ENCODE measurements at regions not wholly inside any gene's neighbourhood (a gene's known extent, or its start where the extent isn't known, plus 50 kb on each side); places are given as distances from the start of the nearest gene placed in this dataset.

DNA sequence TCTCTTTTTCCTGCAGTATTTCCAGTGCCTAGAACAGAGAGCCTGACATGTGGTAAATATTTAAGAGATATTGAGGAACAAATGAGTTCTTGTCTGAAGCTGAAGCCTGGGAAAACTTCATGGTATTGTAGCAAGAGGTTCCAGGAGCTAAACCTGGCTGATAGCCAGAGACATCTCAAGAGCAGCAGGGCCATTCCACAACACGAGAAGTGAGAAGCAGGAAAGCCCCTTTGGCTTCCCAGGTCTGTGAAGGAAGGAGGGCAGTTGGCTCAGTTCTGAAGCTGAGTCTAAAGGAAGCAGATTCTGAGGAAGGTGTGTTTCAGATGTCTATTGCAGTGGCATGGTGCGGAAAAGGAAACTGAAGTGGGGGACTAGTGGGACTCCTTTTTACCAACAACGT, 63.8 kb upstream of the FAM204A start:
- Histone ChIP-seq H3K27ac (ENCODE audit: low read length, poor library complexity, severe bottlenecking) (no peak overlapping the region), H4K8ac (ENCODE audit: low read length) (no peak overlapping the region), H3K4me1 (ENCODE audit: control insufficient read depth, insufficient read depth, low read depth, low read length) (no peaks in the 10 kb centered on the region), H3K36me3 (ENCODE audit: control insufficient read depth in 1 of 2, insufficient read depth in 2 of 2, low read depth in 1 of 2, low read length in 2 of 2) (no peaks in the 10 kb centered on the region), H2BK5ac (ENCODE audit: low read depth, low read length, poor library complexity, severe bottlenecking) (no peak overlapping the region), H3K9me3 (ENCODE audit: control insufficient read depth, low read length) (no peaks in the 10 kb centered on the region), H2BK12ac (ENCODE audit: low read length in 2 of 2) (no peak overlapping the region), H3K27me3 (ENCODE audit: control insufficient read depth in 1 of 2, insufficient read depth in 1 of 2, low read length in 2 of 2) (peaks cover 0 to 29% of the 10 kb centered on the region in 2 experiments), H4K91ac (ENCODE audit: low read length) (no peak overlapping the region), H3K18ac (ENCODE audit: low read depth in 1 of 2, low read length in 2 of 2) (no peak overlapping the region), H3K9ac (ENCODE audit: low read length) (no peak overlapping the region), H3K79me1 (replicated peaks; ENCODE audit: low read length, poor library complexity, severe bottlenecking) (no peaks in the 10 kb centered on the region), H3K4me3 (ENCODE audit: insufficient read depth in 1 of 2, low read depth in 1 of 2, low read length in 2 of 2) (no peak overlapping the region), H2BK120ac (ENCODE audit: low read depth, low read length) (no peak overlapping the region), H2AFZ (ENCODE audit: low read depth, low read length) (no peak overlapping the region), H2AK5ac (ENCODE audit: low read length, severe bottlenecking) (no peak overlapping the region), H3K23ac (ENCODE audit: low read length in 2 of 2) (no peak overlapping the region), H2BK15ac (ENCODE audit: low read depth, poor library complexity, severe bottlenecking) (no peak overlapping the region), H3K4me2 (ENCODE audit: low read length, poor library complexity, severe bottlenecking) (no peak overlapping the region), H3K4ac (ENCODE audit: low read depth in 1 of 2, low read length in 2 of 2) (no peak overlapping the region), H3K14ac (ENCODE audit: low read length in 2 of 2) (no peak overlapping the region)
- 3% methylated on average over 1 of the region's 3 CpGs for WGBS
- no peak for DNase-seq

DNA sequence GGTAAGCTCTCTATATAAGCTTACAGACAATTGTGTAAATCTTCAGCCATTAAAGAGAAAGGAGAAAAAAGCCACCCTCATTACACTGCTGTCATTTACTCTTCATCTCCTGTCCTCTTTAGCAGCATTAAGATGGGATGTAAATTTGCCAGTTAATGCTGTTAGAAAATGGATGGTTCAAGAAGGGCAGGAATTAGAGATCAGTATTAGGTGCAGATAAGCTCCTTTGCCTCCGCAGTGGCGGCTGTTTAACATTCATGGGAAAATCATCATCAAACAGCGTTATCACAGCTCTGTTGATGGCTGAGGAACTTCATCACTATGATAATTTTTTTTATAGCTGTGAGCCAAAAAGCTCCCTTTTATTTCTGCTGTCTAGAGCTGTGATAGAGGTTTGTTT, 61.8 kb upstream of the FAM204A start:
- H3K4ac ChIP-seq (ENCODE audit: low read depth in 1 of 2, low read length in 2 of 2) = no peak overlapping the region
- no peak overlapping the region for H4K8ac ChIP-seq (ENCODE audit: low read length)
- 78% methylated on average over 3 of the region's 3 CpGs for WGBS
- no peaks in the 10 kb centered on the region for H3K36me3 ChIP-seq (ENCODE audit: control insufficient read depth in 1 of 2, insufficient read depth in 2 of 2, low read depth in 1 of 2, low read length in 2 of 2)
- H3K4me2 ChIP-seq (ENCODE audit: low read length, poor library complexity, severe bottlenecking) = no peak overlapping the region
- no peak for DNase-seq
- H3K27ac ChIP-seq (ENCODE audit: low read length, poor library complexity, severe bottlenecking) = no peak overlapping the region
- H2AFZ ChIP-seq (ENCODE audit: low read depth, low read length) = no peak overlapping the region
- H2AK5ac ChIP-seq (ENCODE audit: low read length, severe bottlenecking) = no peak overlapping the region
- no peak overlapping the region for H3K4me3 ChIP-seq (ENCODE audit: insufficient read depth in 1 of 2, low read depth in 1 of 2, low read length in 2 of 2)
- H3K9me3 ChIP-seq (ENCODE audit: control insufficient read depth, low read length) = no peaks in the 10 kb centered on the region
- H2BK12ac ChIP-seq (ENCODE audit: low read length in 2 of 2) = no peak overlapping the region
- H3K79me1 ChIP-seq (replicated peaks; ENCODE audit: low read length, poor library complexity, severe bottlenecking) = no peaks in the 10 kb centered on the region
- no peak overlapping the region for H3K9ac ChIP-seq (ENCODE audit: low read length)
- H3K14ac ChIP-seq (ENCODE audit: low read length in 2 of 2) = no peak overlapping the region
- H3K18ac ChIP-seq (ENCODE audit: low read depth in 1 of 2, low read length in 2 of 2) = no peak overlapping the region
- no peak overlapping the region for H4K91ac ChIP-seq (ENCODE audit: low read length)
- H3K4me1 ChIP-seq (ENCODE audit: control insufficient read depth, insufficient read depth, low read depth, low read length) = no peaks in the 10 kb centered on the region
- no peak overlapping the region for H2BK15ac ChIP-seq (ENCODE audit: low read depth, poor library complexity, severe bottlenecking)
- H2BK120ac ChIP-seq (ENCODE audit: low read depth, low read length) = no peak overlapping the region
- peaks cover 0 to 20% of the 10 kb centered on the region in 2 experiments for H3K27me3 ChIP-seq (ENCODE audit: control insufficient read depth in 1 of 2, insufficient read depth in 1 of 2, low read length in 2 of 2)
- no peak overlapping the region for H2BK5ac ChIP-seq (ENCODE audit: low read depth, low read length, poor library complexity, severe bottlenecking)
- no peak overlapping the region for H3K23ac ChIP-seq (ENCODE audit: low read length in 2 of 2)

DNA sequence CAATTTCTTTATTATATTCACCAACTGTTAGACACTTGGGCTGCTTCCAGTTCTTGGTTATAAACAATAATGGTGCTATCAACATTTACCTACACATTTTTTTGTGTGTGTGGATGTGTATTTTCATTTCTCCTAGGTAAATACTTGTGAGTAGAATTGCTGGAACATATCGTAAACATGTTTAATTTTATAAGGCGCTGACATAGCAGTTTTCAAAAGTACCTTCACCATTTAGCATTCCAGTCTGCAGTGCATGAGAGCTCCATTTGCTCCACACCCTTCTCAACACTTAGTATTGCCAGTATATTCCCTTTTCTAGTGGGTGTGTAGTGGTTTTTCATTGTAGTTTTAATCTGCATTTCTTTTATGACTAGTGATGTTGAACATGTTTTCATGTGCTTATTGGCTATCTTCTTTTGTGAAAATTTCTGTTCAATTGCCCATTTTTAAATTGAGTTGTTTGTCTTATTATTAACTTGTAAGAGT, 59.6 kb upstream of the FAM204A start:
- Histone ChIP-seq H3K27me3 (ENCODE audit: control insufficient read depth in 1 of 2, insufficient read depth in 1 of 2, low read length in 2 of 2) (peaks cover 0 to 27% of the 10 kb centered on the region in 2 experiments), H2BK15ac (ENCODE audit: low read depth, poor library complexity, severe bottlenecking) (no peak overlapping the region), H2BK12ac (ENCODE audit: low read length in 2 of 2) (no peak overlapping the region), H2BK120ac (ENCODE audit: low read depth, low read length) (no peak overlapping the region), H4K8ac (ENCODE audit: low read length) (no peak overlapping the region), H3K9me3 (ENCODE audit: control insufficient read depth, low read length) (no peaks in the 10 kb centered on the region), H3K14ac (ENCODE audit: low read length in 2 of 2) (no peak overlapping the region), H3K4me3 (ENCODE audit: insufficient read depth in 1 of 2, low read depth in 1 of 2, low read length in 2 of 2) (no peak overlapping the region), H3K36me3 (ENCODE audit: control insufficient read depth in 1 of 2, insufficient read depth in 2 of 2, low read depth in 1 of 2, low read length in 2 of 2) (no peaks in the 10 kb centered on the region), H3K9ac (ENCODE audit: low read length) (no peak overlapping the region), H3K4me2 (ENCODE audit: low read length, poor library complexity, severe bottlenecking) (no peak overlapping the region), H2BK5ac (ENCODE audit: low read depth, low read length, poor library complexity, severe bottlenecking) (no peak overlapping the region), H3K79me1 (replicated peaks; ENCODE audit: low read length, poor library complexity, severe bottlenecking) (no peaks in the 10 kb centered on the region), H2AK5ac (ENCODE audit: low read length, severe bottlenecking) (no peak overlapping the region), H3K4ac (ENCODE audit: low read depth in 1 of 2, low read length in 2 of 2) (no peak overlapping the region), H4K91ac (ENCODE audit: low read length) (no peak overlapping the region), H3K23ac (ENCODE audit: low read length in 2 of 2) (no peak overlapping the region), H3K18ac (ENCODE audit: low read depth in 1 of 2, low read length in 2 of 2) (no peak overlapping the region), H3K27ac (ENCODE audit: low read length, poor library complexity, severe bottlenecking) (no peak overlapping the region), H3K4me1 (ENCODE audit: control insufficient read depth, insufficient read depth, low read depth, low read length) (no peaks in the 10 kb centered on the region), H2AFZ (ENCODE audit: low read depth, low read length) (no peak overlapping the region)
- WGBS = 90% methylated on average over 2 of the region's 2 CpGs
- no peak for DNase-seq

DNA sequence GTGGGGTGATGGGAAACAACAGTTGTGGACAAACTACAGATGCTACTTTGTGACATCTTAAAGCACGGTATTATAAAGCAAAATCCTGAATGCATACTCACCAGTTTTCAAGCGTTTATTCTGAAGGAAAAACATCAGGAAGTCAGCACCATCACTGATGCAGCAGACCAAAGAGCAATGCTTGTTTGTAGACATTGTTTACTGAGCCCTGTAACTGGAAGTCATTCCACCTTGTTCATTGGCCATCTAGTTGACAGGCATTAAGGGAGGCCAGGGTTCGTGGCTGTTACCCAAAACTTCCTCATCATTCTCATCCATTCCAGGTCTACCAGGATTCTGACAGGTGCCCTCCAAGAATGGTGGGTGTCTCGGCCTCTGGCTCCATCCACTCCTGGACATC, 55.3 kb upstream of the FAM204A start:
- Histone ChIP-seq H3K27me3 (ENCODE audit: control insufficient read depth in 1 of 2, insufficient read depth in 1 of 2, low read length in 2 of 2) (peaks cover 0 to 15% of the 10 kb centered on the region in 2 experiments), H3K27ac (ENCODE audit: low read length, poor library complexity, severe bottlenecking) (no peak overlapping the region), H3K4me2 (ENCODE audit: low read length, poor library complexity, severe bottlenecking) (no peak overlapping the region), H2BK15ac (ENCODE audit: low read depth, poor library complexity, severe bottlenecking) (no peak overlapping the region), H3K79me1 (replicated peaks; ENCODE audit: low read length, poor library complexity, severe bottlenecking) (no peaks in the 10 kb centered on the region), H2BK5ac (ENCODE audit: low read depth, low read length, poor library complexity, severe bottlenecking) (no peak overlapping the region), H4K91ac (ENCODE audit: low read length) (no peak overlapping the region), H2BK12ac (ENCODE audit: low read length in 2 of 2) (no peak overlapping the region), H3K4me1 (ENCODE audit: control insufficient read depth, insufficient read depth, low read depth, low read length) (no peaks in the 10 kb centered on the region), H3K14ac (ENCODE audit: low read length in 2 of 2) (no peak overlapping the region), H3K4ac (ENCODE audit: low read depth in 1 of 2, low read length in 2 of 2) (no peak overlapping the region), H3K9me3 (ENCODE audit: control insufficient read depth, low read length) (no peaks in the 10 kb centered on the region), H3K4me3 (ENCODE audit: insufficient read depth in 1 of 2, low read depth in 1 of 2, low read length in 2 of 2) (no peak overlapping the region), H2AK5ac (ENCODE audit: low read length, severe bottlenecking) (no peak overlapping the region), H3K23ac (ENCODE audit: low read length in 2 of 2) (no peak overlapping the region), H3K9ac (ENCODE audit: low read length) (no peak overlapping the region), H3K36me3 (ENCODE audit: control insufficient read depth in 1 of 2, insufficient read depth in 2 of 2, low read depth in 1 of 2, low read length in 2 of 2) (no peaks in the 10 kb centered on the region), H2BK120ac (ENCODE audit: low read depth, low read length) (no peak overlapping the region), H2AFZ (ENCODE audit: low read depth, low read length) (no peak overlapping the region), H3K18ac (ENCODE audit: low read depth in 1 of 2, low read length in 2 of 2) (no peak overlapping the region), H4K8ac (ENCODE audit: low read length) (no peak overlapping the region)
- WGBS = 77% methylated on average over 4 of the region's 4 CpGs
- no peak for DNase-seq
